ENCODE measurements at regions not wholly inside any gene's neighbourhood (a gene's known extent, or its start where the extent isn't known, plus 50 kb on each side); places are given as distances from the start of the nearest gene placed in this dataset.

DNA sequence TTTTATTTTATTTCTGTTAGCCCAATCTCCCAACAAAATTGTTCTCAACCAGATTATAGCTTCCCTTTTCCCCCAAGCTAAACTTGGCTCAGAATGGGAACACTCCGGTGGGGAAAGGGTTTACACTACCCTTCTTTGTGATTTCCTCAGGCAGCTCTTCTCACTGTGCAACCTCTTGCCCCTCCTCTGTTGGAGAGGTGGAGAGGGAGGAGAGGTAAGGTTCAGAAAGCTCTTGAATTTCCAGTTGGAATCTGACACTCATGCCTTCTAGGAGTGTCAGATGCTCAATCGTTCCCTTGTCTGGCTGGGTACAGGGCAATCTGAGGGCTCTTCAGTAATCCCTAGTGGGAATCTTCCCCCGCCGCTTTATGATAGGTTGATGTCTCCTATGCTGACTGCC is 486.1 kb upstream of the KLF12 start:
- TF ChIP-seq, protein P1, sequence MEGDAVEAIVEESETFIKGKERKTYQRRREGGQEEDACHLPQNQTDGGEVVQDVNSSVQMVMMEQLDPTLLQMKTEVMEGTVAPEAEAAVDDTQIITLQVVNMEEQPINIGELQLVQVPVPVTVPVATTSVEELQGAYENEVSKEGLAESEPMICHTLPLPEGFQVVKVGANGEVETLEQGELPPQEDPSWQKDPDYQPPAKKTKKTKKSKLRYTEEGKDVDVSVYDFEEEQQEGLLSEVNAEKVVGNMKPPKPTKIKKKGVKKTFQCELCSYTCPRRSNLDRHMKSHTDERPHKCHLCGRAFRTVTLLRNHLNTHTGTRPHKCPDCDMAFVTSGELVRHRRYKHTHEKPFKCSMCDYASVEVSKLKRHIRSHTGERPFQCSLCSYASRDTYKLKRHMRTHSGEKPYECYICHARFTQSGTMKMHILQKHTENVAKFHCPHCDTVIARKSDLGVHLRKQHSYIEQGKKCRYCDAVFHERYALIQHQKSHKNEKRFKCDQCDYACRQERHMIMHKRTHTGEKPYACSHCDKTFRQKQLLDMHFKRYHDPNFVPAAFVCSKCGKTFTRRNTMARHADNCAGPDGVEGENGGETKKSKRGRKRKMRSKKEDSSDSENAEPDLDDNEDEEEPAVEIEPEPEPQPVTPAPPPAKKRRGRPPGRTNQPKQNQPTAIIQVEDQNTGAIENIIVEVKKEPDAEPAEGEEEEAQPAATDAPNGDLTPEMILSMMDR (conservative IDR thresholded peaks at IDR 0.05; ENCODE audit: control insufficient read depth, insufficient read depth, low read depth, low read length): no peak
- no peak for DNase-seq (ENCODE audit: low read depth)
- H3K4me3 ChIP-seq (ENCODE audit: control insufficient read depth, low read depth, low read length): no peak overlapping the region

DNA sequence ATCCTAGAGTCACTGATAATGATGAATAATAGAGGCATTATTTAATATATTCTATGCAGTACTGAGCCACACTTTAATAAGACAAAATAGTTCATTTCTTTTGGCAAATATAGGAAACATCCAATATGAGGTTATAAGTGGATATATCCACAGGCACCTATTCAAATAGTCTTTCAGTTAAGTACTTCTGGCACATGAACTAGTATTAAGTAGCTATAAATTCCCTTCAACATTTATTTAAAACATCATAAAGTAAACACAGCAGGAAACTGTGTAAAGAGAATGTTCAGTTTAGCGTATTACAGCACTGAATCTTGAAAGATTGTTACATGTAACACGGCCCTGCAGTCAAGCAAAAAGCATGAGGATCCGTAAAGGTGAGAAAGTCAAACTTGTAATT is 463.3 kb upstream of the KLF12 start:
- H3K4me3 ChIP-seq (ENCODE audit: control insufficient read depth, low read depth, low read length): no peak overlapping the region
- DNase-seq (ENCODE audit: low read depth): no peak
- TF ChIP-seq, protein P1 (conservative IDR thresholded peaks at IDR 0.05; ENCODE audit: control insufficient read depth, insufficient read depth, low read depth, low read length): no peak

DNA sequence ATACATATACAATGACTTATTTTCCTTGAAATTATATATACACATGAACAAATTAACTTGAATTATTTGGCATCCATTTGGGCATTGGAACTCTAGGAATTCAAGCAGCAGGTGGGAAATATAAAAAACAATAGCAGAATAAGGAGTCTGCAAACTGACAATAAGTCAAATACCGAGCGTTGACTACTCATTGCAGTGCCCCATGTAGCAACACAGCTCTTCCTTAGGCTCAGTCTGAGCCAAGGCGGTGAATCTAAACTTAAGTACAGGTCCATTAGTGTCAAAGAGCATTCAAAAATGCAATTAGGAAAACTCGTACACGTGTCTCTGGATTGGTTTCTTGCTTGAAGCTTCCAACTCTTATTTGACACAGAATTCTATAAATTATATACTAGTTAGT is 462.5 kb upstream of the KLF12 start:
- TF ChIP-seq, protein P1 (conservative IDR thresholded peaks at IDR 0.05; ENCODE audit: control insufficient read depth, insufficient read depth, low read depth, low read length): no peak
- no peak overlapping the region for H3K4me3 ChIP-seq (ENCODE audit: control insufficient read depth, low read depth, low read length)
- DNase-seq (ENCODE audit: low read depth): no peak

DNA sequence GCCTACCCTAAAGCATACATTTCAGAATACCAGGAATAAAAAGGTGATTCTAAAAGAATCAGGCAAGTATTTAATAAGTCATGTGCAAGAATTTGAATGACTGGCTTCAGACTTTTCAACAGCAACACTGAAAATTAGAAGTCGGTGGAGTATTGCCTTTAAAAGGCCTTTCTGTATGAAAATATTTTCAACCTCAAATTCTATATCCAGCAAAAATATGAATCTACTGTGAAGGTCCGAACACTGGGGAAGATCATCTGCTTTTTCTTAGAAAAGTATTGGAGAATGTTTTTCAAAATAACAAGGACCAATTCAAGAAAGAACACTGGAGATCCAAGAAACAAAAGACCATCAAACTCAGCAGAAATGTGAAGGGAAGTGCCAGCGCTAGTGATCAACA is 459.5 kb upstream of the KLF12 start:
- H3K4me3 ChIP-seq (ENCODE audit: control insufficient read depth, low read depth, low read length): no peak overlapping the region
- no peak for DNase-seq (ENCODE audit: low read depth)
- TF ChIP-seq, protein P1 (conservative IDR thresholded peaks at IDR 0.05; ENCODE audit: control insufficient read depth, insufficient read depth, low read depth, low read length): no peak

DNA sequence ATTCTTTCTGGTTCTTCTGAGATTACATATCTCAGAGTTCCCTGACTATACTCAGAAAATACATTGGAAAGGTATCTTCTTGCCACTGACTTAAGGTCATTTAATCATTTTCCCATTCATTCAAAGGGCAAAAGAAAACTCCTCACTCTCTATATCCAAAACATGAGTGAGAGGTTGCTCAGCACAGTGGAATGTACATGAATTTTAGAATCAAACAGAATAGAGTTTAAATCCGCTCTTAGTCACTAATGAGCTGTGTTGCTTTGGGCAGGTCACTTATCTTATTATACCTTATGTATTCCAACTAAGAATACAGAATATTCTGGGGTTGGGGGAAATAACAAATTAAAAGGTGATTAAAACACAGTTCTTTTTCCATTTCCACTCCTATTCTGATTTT is 452.6 kb upstream of the KLF12 start:
- TF ChIP-seq, protein P1 (conservative IDR thresholded peaks at IDR 0.05; ENCODE audit: control insufficient read depth, insufficient read depth, low read depth, low read length): no peak
- H3K4me3 ChIP-seq (ENCODE audit: control insufficient read depth, low read depth, low read length): no peak overlapping the region
- no peak for DNase-seq (ENCODE audit: low read depth)

DNA sequence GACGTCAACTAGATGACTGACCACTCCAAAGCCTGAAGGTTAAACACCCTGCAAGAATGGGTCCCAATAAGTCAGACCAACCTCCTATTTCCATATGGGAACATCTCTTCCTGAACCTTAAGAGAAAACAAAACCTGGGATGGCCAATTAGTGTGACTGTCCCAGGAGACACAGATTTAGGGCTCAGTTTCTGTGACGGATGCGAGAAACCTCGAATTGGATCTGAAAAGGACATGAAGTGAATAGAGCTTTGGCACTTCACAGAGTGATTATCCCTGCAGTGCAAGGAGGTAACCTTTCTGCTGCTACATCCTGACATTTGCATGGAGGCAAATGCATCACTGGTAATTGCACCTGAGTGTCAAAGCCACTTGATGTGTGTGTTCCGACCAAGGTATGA is 442.2 kb upstream of the KLF12 start:
- no peak overlapping the region for H3K4me3 ChIP-seq (ENCODE audit: control insufficient read depth, low read depth, low read length)
- no peak for DNase-seq (ENCODE audit: low read depth)
- TF ChIP-seq, protein P1 (conservative IDR thresholded peaks at IDR 0.05; ENCODE audit: control insufficient read depth, insufficient read depth, low read depth, low read length): no peak

DNA sequence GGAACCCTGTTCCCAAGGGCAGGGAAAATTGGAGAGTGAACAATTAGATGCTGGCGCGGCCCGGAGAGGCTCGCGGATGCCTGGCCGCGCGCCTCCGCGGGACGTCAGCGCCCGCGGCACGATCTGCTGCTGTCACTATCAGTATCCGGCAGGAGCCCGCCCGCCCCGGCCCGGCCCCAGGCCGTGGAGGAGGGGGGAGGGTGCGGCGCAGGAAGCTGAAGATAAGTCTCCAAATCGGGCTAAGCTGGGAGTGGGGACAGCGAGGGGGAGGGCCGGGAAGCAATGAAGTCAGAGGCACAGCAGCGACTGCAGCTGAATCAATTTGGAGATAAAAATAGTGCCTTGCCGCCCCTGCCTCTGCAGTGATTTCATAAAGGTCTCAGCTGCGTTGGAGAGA is 441.5 kb upstream of the KLF12 start:
- TF ChIP-seq, protein P1 (conservative IDR thresholded peaks at IDR 0.05; ENCODE audit: control insufficient read depth, insufficient read depth, low read depth, low read length): no peak
- peak overlapping the region; percentile 51 for H3K4me3 ChIP-seq (ENCODE audit: control insufficient read depth, low read depth, low read length)
- DNase-seq (ENCODE audit: low read depth): peak; percentile 38
